HFFc6 (cell line): ENCODE measurements at regions not wholly inside any gene's neighbourhood (a gene's known extent, or its start where the extent isn't known, plus 50 kb on each side); places are given as distances from the start of the nearest gene placed in this dataset.

Experiments
- DNase-seq: peaks from one replicate; pipeline ENCODE4 v3.0.0-alpha.2; 2018
- H3K27ac Mint-ChIP-seq: 2 replicates; pipeline ENCODE4 v1.8.0; 2020; ENCODE audit warnings: mild to moderate bottlenecking, mixed read lengths
- H3K27me3 Mint-ChIP-seq: 2 replicates; pipeline ENCODE4 v1.8.0; 2021; ENCODE audit warnings: mild to moderate bottlenecking, moderate library complexity, mixed read lengths; ENCODE audit not compliant: insufficient read depth
- H3K36me3 Mint-ChIP-seq: 2 replicates; pipeline ENCODE4 v1.8.0; 2021; ENCODE audit warnings: low read depth, mixed read lengths
- H3K4me1 Mint-ChIP-seq: 2 replicates; pipeline ENCODE4 v1.8.0; 2020; ENCODE audit warnings: low read depth, mixed read lengths
- H3K4me3 Mint-ChIP-seq: 2 replicates; pipeline ENCODE4 v1.8.0; 2020; ENCODE audit warnings: mild to moderate bottlenecking, moderate library complexity, mixed read lengths
- H3K9me3 Mint-ChIP-seq: 2 replicates; pipeline ENCODE4 v1.8.0; 2020; ENCODE audit warnings: mild to moderate bottlenecking, mixed read lengths
- CTCF ChIP-seq: fragments of 200-600 bp; sonication (generic); IDR thresholded peaks from 2 replicates; pipeline ENCODE4 v1.5.0; 2021; ENCODE audit warnings: antibody characterized with exemption, mild to moderate bottlenecking

GRCh38 chr3:147497286-147497685 lies 88.1 kb downstream of the ZIC1 start:
- H3K9me3 Mint-ChIP-seq, result no peaks in the 10 kb centered on the region
- peaks cover under 1% of the 10 kb centered on the region for H3K27me3 Mint-ChIP-seq
- DNase-seq, result no peak
- H3K4me1 Mint-ChIP-seq, result no peaks in the 10 kb centered on the region
- H3K27ac Mint-ChIP-seq, result no peak overlapping the region
- no peak for TF ChIP-seq CTCF
- H3K4me3 Mint-ChIP-seq, result no peak overlapping the region
- H3K36me3 Mint-ChIP-seq, result no peaks in the 10 kb centered on the region

- no peak for TF ChIP-seq CTCF
- Mint-ChIP-seq H3K4me3 (no peak overlapping the region), H3K36me3 (no peaks in the 10 kb centered on the region), H3K27me3 (no peaks in the 10 kb centered on the region), H3K27ac (no peak overlapping the region), H3K9me3 (no peaks in the 10 kb centered on the region), H3K4me1 (no peaks in the 10 kb centered on the region)
- DNase-seq, result no peak
Measured at GRCh38 chr3:147507638-147508286, 98.6 kb downstream of the ZIC1 start.

- H3K9me3 Mint-ChIP-seq, result no peaks in the 10 kb centered on the region
- H3K36me3 Mint-ChIP-seq, result no peaks in the 10 kb centered on the region
- no peaks in the 10 kb centered on the region; the same call in 1 of the 2 replicates for H3K27me3 Mint-ChIP-seq
- DNase-seq, result no peak
- no peak overlapping the region for H3K27ac Mint-ChIP-seq
- no peak for TF ChIP-seq CTCF
- no peak overlapping the region for H3K4me3 Mint-ChIP-seq
- no peaks in the 10 kb centered on the region for H3K4me1 Mint-ChIP-seq
Measured at GRCh38 chr3:147509448-147509847, 100.3 kb downstream of the ZIC1 start.

GRCh38 chr3:147513785-147514184 lies 104.6 kb downstream of the ZIC1 start:
- DNase-seq, result no peak
- no peak for TF ChIP-seq CTCF
- H3K27ac Mint-ChIP-seq, result no peak overlapping the region
- H3K36me3 Mint-ChIP-seq, result no peaks in the 10 kb centered on the region
- H3K4me1 Mint-ChIP-seq, result no peaks in the 10 kb centered on the region
- H3K4me3 Mint-ChIP-seq, result no peak overlapping the region
- no peaks in the 10 kb centered on the region; the same call in none of the 2 replicates for H3K27me3 Mint-ChIP-seq
- no peaks in the 10 kb centered on the region for H3K9me3 Mint-ChIP-seq

GRCh38 chr3:147514366-147515160 lies 105.4 kb downstream of the ZIC1 start:
- Mint-ChIP-seq H3K27me3 (no peaks in the 10 kb centered on the region; the same call in none of the 2 replicates), H3K4me3 (no peak overlapping the region), H3K9me3 (no peaks in the 10 kb centered on the region), H3K4me1 (no peaks in the 10 kb centered on the region), H3K36me3 (no peaks in the 10 kb centered on the region), H3K27ac (no peak overlapping the region)
- TF ChIP-seq CTCF, result no peak
- DNase-seq, result no peak
